ENCODE measurements at regions not wholly inside any gene's neighbourhood (a gene's known extent, or its start where the extent isn't known, plus 50 kb on each side); places are given as distances from the start of the nearest gene placed in this dataset.

GRCh38 chr3:56916716-56917360, 115.1 kb upstream of the ARHGEF3 start:
- TF ChIP-seq CTCF (IDR thresholded peaks at IDR 0.05; ENCODE audit: low read depth, low read length) (no peak), EZH2phosphoT487 (IDR thresholded peaks at IDR 0.05; ENCODE audit: low read depth) (no peak)
